KMS-11 (cell line): ENCODE measurements at regions not wholly inside any gene's neighbourhood (a gene's known extent, or its start where the extent isn't known, plus 50 kb on each side); places are given as distances from the start of the nearest gene placed in this dataset.

Experiments
- H2AFZ ChIP-seq: fragments of 200-600 bp; sonication (generic); 2 replicates; pipeline ENCODE4 v1.6.1; 2016; ENCODE audit warnings: antibody characterized with exemption, mixed run types, low read depth
- H3K27ac ChIP-seq: fragments of 200-600 bp; sonication (generic); 2 replicates; pipeline ENCODE4 v1.6.1; 2016; ENCODE audit warnings: mild to moderate bottlenecking, mixed run types
- H3K27me3 ChIP-seq: fragments of 200-600 bp; sonication (generic); 2 replicates; pipeline ENCODE4 v1.6.1; 2017; ENCODE audit warnings: mild to moderate bottlenecking, low read depth, mixed run types, moderate library complexity; ENCODE audit not compliant: insufficient read depth
- H3K36me3 ChIP-seq: fragments of 200-600 bp; sonication (generic); 2 replicates; pipeline ENCODE4 v1.6.1; 2017; ENCODE audit warnings: mild to moderate bottlenecking, mixed run types; ENCODE audit not compliant: insufficient read depth
- H3K4me1 ChIP-seq: fragments of 200-600 bp; sonication (generic); 2 replicates; pipeline ENCODE4 v1.6.1; 2016; ENCODE audit warnings: mild to moderate bottlenecking, low read depth, mixed run types; ENCODE audit not compliant: poor library complexity, severe bottlenecking
- H3K4me2 ChIP-seq: fragments of 200-600 bp; sonication (generic); 2 replicates; pipeline ENCODE4 v1.7.0; 2016; ENCODE audit warnings: mild to moderate bottlenecking, mixed run types
- H3K4me3 ChIP-seq: fragments of 200-600 bp; sonication (generic); IDR thresholded peaks from 2 replicates; pipeline ENCODE4 v1.6.1; 2017; ENCODE audit warnings: low read depth, low read length, mixed read lengths; ENCODE audit not compliant: insufficient read depth
- H3K79me2 ChIP-seq: fragments of 200-600 bp; sonication (generic); 2 replicates; pipeline ENCODE4 v1.6.1; 2016; ENCODE audit warnings: low read depth, mixed run types; ENCODE audit not compliant: insufficient read depth
- H3K9ac ChIP-seq: fragments of 200-600 bp; sonication (generic); 2 replicates; pipeline ENCODE4 v1.6.1; 2016; ENCODE audit warnings: mild to moderate bottlenecking, mixed run types
- H4K20me1 ChIP-seq: fragments of 200-600 bp; sonication (generic); 2 replicates; pipeline ENCODE4 v1.6.1; 2016; ENCODE audit warnings: mild to moderate bottlenecking, mixed run types; ENCODE audit not compliant: insufficient read depth
- TF ChIP-seq, protein P1 (sequence below): fragments of 200-600 bp; sonication (generic); conservative IDR thresholded peaks from 2 replicates; pipeline ENCODE4 v1.6.1; 2017; ENCODE audit warnings: low read depth, mild to moderate bottlenecking, antibody characterized with exemption, low read length, moderate library complexity, mixed read lengths

DNA sequence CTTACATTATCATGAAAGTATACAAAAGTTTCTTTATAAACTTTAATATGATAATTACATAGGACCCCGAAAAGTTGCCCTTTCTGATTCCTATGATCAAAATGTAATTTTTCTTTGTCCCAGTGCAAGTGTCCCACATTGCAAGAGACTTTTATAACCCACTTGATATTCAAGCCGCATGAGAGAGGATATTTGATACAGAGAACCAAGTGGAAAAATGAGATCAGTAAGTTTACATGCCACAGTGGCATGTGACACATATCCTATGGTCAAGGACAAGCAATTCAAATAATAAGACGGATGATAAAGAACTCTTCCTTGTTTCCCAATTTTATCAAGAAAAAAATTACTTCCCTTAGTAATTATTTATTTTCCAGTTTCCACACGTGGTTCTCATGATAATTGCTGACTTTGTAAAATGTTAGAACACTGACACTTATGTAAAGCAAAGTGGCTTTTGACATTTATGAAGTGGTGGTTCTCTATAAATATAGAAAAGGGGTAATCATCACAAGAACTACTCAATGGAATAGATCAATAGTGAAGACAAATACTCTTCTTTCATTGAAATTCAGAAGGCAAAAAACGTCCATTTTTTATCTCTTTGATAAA lies 273.7 kb upstream of the NOCT start:
- Histone ChIP-seq H3K4me1 (no peaks in the 10 kb centered on the region), H3K4me3 (no peak overlapping the region), H2AFZ (no peak overlapping the region), H3K4me2 (no peak overlapping the region), H3K27ac (no peak overlapping the region), H4K20me1 (no peaks in the 10 kb centered on the region), H3K9ac (no peak overlapping the region), H3K27me3 (no peaks in the 10 kb centered on the region), H3K79me2 (no peaks in the 10 kb centered on the region), H3K36me3 (no peaks in the 10 kb centered on the region)
- TF ChIP-seq, protein P1, sequence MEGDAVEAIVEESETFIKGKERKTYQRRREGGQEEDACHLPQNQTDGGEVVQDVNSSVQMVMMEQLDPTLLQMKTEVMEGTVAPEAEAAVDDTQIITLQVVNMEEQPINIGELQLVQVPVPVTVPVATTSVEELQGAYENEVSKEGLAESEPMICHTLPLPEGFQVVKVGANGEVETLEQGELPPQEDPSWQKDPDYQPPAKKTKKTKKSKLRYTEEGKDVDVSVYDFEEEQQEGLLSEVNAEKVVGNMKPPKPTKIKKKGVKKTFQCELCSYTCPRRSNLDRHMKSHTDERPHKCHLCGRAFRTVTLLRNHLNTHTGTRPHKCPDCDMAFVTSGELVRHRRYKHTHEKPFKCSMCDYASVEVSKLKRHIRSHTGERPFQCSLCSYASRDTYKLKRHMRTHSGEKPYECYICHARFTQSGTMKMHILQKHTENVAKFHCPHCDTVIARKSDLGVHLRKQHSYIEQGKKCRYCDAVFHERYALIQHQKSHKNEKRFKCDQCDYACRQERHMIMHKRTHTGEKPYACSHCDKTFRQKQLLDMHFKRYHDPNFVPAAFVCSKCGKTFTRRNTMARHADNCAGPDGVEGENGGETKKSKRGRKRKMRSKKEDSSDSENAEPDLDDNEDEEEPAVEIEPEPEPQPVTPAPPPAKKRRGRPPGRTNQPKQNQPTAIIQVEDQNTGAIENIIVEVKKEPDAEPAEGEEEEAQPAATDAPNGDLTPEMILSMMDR: no peak

DNA sequence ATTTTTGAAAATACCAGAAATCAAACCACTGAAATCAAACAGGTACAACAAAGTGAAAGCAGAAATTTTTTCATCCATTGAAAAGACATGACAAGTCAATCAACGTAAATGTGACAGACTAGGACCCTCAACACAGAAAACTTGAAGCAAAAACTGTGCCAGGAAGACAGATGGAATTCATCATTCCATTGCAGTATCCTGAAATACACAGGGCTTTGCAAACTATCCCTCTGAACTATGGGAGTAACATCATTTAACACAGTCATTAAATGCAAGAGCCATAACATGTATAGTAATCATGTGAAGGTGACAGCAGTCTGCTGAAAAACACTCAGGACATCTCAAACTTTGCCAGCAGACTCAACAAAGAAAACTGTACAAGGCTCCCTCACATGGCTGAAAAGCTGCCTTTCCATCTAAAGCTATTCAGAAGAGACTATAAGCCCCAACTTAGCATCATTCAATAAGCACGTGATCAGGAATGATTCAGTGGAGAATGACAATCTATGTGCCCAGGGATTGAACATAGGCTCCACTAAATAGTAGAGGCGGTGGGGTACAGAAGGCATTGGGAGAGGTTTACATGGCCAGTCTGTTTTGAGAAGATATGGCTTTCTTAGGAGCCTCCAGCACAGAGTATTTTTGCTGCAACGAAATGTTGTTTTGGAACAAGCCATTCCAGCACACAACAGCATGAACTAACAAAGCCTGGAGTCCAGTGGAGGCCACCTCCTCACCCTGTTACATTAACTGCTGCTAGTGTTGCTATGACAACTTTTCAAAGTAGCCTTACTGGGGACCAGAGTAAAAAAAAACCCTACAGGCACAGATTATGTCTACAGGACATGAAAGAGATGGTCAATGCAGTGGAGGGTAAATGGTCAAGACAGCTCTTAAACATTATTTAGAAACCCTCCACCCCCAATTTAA lies 274.5 kb upstream of the NOCT start:
- H2AFZ ChIP-seq: no peak overlapping the region

DNA sequence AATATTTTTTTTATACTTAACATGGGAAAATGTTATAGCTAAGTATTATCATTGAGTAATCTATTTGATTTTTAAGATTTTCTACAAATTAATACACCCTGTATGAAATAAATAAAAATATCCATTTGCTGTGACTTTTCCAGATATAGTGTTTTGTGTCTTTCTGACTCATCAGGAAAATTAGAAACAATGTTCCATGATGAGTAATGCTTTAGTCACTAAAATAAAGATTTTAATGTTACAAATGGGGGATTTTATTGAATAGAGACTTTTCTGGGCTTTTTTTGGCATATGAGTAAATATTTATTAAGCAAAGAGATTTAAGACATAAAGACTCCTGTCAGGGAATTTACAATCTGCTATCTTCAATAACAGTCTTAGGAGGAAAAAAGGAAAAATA lies 279.2 kb upstream of the NOCT start:
- no peaks in the 10 kb centered on the region for H3K4me1 ChIP-seq
- no peak overlapping the region for H3K27ac ChIP-seq
- TF ChIP-seq, protein P1: no peak
- no peak overlapping the region for H3K4me2 ChIP-seq
- H3K9ac ChIP-seq: no peak overlapping the region
- H3K36me3 ChIP-seq: no peaks in the 10 kb centered on the region
- no peak overlapping the region for H3K4me3 ChIP-seq
- no peaks in the 10 kb centered on the region for H3K79me2 ChIP-seq
- H4K20me1 ChIP-seq: no peaks in the 10 kb centered on the region
- H3K27me3 ChIP-seq: no peaks in the 10 kb centered on the region
- H2AFZ ChIP-seq: no peak overlapping the region

More for the DNA sequence above, 274.5 kb upstream of the NOCT start:
- Histone ChIP-seq H3K79me2 (no peaks in the 10 kb centered on the region), H3K9ac (no peak overlapping the region), H4K20me1 (no peaks in the 10 kb centered on the region), H3K4me3 (no peak overlapping the region), H3K27ac (no peak overlapping the region), H3K4me2 (no peak overlapping the region), H3K4me1 (no peaks in the 10 kb centered on the region), H3K27me3 (no peaks in the 10 kb centered on the region), H3K36me3 (no peaks in the 10 kb centered on the region)
- TF ChIP-seq, protein P1: no peak

DNA sequence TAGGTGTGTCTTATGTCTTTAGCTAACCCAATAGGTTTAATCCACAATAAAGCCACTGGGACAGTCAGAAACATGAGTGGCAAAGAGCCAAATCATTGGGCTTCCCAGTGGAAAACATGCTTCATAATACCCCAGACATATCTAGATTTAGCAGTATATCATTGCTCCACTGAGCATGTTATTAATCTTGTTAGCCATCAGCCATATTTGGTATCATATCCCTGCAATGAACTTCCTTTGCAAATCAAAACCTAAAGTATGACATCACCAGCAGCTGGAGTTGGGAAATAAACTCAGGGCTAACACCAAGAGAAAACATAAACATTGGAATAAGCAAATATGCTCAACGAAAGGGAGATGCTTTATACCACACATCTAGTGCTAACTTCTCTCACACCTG lies 280.8 kb upstream of the NOCT start:
- no peaks in the 10 kb centered on the region for H3K27me3 ChIP-seq
- no peak overlapping the region for H3K27ac ChIP-seq
- H3K4me1 ChIP-seq: no peaks in the 10 kb centered on the region
- no peaks in the 10 kb centered on the region for H3K36me3 ChIP-seq
- H3K4me2 ChIP-seq: no peak overlapping the region
- TF ChIP-seq, protein P1: no peak
- no peaks in the 10 kb centered on the region for H3K79me2 ChIP-seq
- no peaks in the 10 kb centered on the region for H4K20me1 ChIP-seq
- H3K9ac ChIP-seq: no peak overlapping the region
- H2AFZ ChIP-seq: no peak overlapping the region
- H3K4me3 ChIP-seq: no peak overlapping the region
